ENCODE measurements at regions not wholly inside any gene's neighbourhood (a gene's known extent, or its start where the extent isn't known, plus 50 kb on each side); places are given as distances from the start of the nearest gene placed in this dataset.
"Not testable (repeated sequence)": the region's sequence is repeated elsewhere in the genome, so short reads cannot be mapped to it uniquely, and the experiment has no call there.

DNA sequence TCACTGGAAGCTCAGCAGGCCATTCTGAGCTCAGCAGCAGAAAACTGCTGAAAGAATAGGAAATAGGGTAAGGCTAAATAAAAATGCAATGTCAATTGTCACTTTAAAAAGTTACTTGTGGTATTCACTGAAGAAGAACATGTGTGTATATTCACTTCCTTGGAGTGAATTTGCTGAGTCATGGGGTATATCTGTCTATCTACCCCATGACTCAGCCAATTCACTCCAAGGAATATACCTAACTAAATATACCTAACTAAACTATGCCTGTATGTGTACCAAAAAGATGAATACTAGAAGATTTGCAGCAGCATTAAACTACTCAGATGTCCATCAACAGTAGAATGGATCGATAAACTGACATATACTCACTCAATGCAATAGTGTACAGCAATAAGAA, 69.5 kb upstream of the KCNAB1 start:
- no peak overlapping the region for H3K4me3 ChIP-seq (ENCODE audit: low read length)
- DNase-seq (ENCODE audit: low read depth), result no peak
- TF ChIP-seq, protein P1, sequence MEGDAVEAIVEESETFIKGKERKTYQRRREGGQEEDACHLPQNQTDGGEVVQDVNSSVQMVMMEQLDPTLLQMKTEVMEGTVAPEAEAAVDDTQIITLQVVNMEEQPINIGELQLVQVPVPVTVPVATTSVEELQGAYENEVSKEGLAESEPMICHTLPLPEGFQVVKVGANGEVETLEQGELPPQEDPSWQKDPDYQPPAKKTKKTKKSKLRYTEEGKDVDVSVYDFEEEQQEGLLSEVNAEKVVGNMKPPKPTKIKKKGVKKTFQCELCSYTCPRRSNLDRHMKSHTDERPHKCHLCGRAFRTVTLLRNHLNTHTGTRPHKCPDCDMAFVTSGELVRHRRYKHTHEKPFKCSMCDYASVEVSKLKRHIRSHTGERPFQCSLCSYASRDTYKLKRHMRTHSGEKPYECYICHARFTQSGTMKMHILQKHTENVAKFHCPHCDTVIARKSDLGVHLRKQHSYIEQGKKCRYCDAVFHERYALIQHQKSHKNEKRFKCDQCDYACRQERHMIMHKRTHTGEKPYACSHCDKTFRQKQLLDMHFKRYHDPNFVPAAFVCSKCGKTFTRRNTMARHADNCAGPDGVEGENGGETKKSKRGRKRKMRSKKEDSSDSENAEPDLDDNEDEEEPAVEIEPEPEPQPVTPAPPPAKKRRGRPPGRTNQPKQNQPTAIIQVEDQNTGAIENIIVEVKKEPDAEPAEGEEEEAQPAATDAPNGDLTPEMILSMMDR (conservative IDR thresholded peaks at IDR 0.05; ENCODE audit: low read depth, low read length), result no peak

- H3K4me3 ChIP-seq (ENCODE audit: low read length), result no peak overlapping the region
- no peak for DNase-seq (ENCODE audit: low read depth)
- TF ChIP-seq, protein P1 (conservative IDR thresholded peaks at IDR 0.05; ENCODE audit: low read depth, low read length), result no peak
These were observed 68.7 kb upstream of the KCNAB1 start for GRCh38 chr3:156051651-156052050.

GRCh38 chr3:156052115-156052514, 68.3 kb upstream of the KCNAB1 start:
- DNase-seq (ENCODE audit: low read depth), result no peak
- no peak overlapping the region for H3K4me3 ChIP-seq (ENCODE audit: low read length)
- TF ChIP-seq, protein P1 (conservative IDR thresholded peaks at IDR 0.05; ENCODE audit: low read depth, low read length), result no peak

DNA sequence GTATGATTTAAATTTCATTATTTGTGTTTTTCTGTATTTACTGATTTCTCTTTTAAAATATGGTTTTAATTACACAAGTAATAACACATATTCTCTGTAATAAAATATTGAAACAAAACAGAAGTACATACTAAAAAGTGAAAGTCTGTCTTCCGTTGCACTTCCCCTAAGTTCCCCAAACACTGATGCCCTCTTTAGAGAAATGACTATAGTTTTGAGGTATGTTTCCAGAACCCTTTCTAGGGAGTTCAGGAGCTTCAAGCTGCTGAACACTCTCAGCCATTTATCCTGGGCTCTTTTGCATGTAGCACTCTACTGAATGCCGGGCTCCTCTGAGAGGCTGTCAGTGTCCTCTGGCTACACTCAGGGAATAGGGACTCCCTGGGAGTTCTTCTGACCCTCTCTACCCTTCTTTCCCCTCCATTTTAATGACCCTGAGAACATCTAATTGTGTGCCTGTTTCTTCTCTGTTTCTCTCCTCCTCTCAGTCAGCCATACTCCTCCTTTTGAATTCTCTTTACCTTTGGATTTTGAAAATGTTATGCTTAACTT, 60.4 kb upstream of the KCNAB1 start:
- TF ChIP-seq, protein P1 (conservative IDR thresholded peaks at IDR 0.05; ENCODE audit: low read depth, low read length), result no peak
- DNase-seq (ENCODE audit: low read depth), result no peak
- H3K4me3 ChIP-seq (ENCODE audit: low read length), result no peak overlapping the region

- H3K4me3 ChIP-seq (ENCODE audit: low read length); DNase-seq (ENCODE audit: low read depth): not testable (repeated sequence)
These were observed 52.2 kb upstream of the KCNAB1 start for GRCh38 chr3:156068151-156068550.

- TF ChIP-seq, protein P1 (conservative IDR thresholded peaks at IDR 0.05; ENCODE audit: low read depth, low read length), result no peak
- DNase-seq (ENCODE audit: low read depth), result no peak
- no peak overlapping the region for H3K4me3 ChIP-seq (ENCODE audit: low read length)
These were observed 50.4 kb upstream of the KCNAB1 start for GRCh38 chr3:156070028-156070427.

All from retinal pigment epithelial cell (primary cell).